ENCODE measurements at regions not wholly inside any gene's neighbourhood (a gene's known extent, or its start where the extent isn't known, plus 50 kb on each side); places are given as distances from the start of the nearest gene placed in this dataset.

DNA sequence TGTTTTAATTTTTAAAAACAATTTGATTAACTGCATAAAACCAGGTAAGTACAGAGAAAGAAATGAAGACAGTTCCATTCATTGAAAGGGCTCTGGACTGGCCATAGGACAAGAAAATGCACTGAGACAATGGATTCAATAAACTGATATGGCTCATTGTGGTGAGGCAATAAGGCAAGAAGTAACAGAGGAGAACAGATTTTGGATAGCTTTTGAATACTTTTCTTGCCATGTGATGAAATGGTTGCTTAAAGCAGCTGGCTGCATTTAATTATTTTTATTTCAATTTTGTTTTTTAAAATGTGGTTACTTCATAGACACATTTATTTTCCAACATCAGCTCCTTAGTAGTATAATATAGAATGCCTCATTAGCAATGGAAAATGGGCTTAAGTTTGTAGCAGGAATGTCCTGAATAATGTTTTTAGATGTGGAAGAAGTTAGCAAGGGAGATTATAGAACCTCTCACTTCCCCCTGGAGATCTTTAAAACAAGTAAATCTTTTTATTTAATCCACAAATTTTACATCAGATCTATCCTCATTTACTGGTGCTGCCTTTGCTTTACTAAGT lies 646.9 kb upstream of the ZEB2 start:
- no peak for TF ChIP-seq POLR2A (IDR thresholded peaks at IDR 0.05)
- TF ChIP-seq, protein P1, sequence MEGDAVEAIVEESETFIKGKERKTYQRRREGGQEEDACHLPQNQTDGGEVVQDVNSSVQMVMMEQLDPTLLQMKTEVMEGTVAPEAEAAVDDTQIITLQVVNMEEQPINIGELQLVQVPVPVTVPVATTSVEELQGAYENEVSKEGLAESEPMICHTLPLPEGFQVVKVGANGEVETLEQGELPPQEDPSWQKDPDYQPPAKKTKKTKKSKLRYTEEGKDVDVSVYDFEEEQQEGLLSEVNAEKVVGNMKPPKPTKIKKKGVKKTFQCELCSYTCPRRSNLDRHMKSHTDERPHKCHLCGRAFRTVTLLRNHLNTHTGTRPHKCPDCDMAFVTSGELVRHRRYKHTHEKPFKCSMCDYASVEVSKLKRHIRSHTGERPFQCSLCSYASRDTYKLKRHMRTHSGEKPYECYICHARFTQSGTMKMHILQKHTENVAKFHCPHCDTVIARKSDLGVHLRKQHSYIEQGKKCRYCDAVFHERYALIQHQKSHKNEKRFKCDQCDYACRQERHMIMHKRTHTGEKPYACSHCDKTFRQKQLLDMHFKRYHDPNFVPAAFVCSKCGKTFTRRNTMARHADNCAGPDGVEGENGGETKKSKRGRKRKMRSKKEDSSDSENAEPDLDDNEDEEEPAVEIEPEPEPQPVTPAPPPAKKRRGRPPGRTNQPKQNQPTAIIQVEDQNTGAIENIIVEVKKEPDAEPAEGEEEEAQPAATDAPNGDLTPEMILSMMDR (IDR thresholded peaks at IDR 0.05), result no peak

All from uterus (tissue), 2 donors.